MM.1S (cell line): ENCODE measurements at regions not wholly inside any gene's neighbourhood (a gene's known extent, or its start where the extent isn't known, plus 50 kb on each side); places are given as distances from the start of the nearest gene placed in this dataset.

Source experiments
- DNase-seq: peaks from one replicate; pipeline ENCODE4 v3.0.0-alpha.2; 2015
- H2AFZ ChIP-seq: fragments of 300-600 bp; sonication (generic); 2 replicates; pipeline ENCODE4 v1.6.0; 2016; ENCODE audit warnings: antibody characterized with exemption, low read length
- H3F3A ChIP-seq: fragments of 300-600 bp; sonication (generic); 2 replicates; pipeline ENCODE4 v1.6.1; 2016; ENCODE audit warnings: mild to moderate bottlenecking, antibody characterized with exemption, low read length, moderate library complexity, mixed read lengths; ENCODE audit not compliant: insufficient read depth
- H3K27ac ChIP-seq: fragments of 300-600 bp; sonication (generic); 2 replicates; pipeline ENCODE4 v1.5.1; 2016; ENCODE audit warnings: mild to moderate bottlenecking, low read length
- H3K27me3 ChIP-seq: fragments of 300-600 bp; sonication (generic); replicated peaks from 2 replicates; pipeline ENCODE4 v1.6.0; 2016; ENCODE audit warnings: low read length; ENCODE audit not compliant: insufficient read depth
- H3K36me3 ChIP-seq: fragments of 300-600 bp; sonication (generic); replicated peaks from 2 replicates; pipeline ENCODE4 v1.6.1; 2016; ENCODE audit warnings: mild to moderate bottlenecking, low read length, mixed read lengths; ENCODE audit not compliant: insufficient read depth
- H3K4me1 ChIP-seq: fragments of 300-600 bp; sonication (generic); 2 replicates; pipeline ENCODE4 v1.6.1; 2016; ENCODE audit warnings: low read length, mixed read lengths
- H3K4me2 ChIP-seq: fragments of 300-600 bp; sonication (generic); 2 replicates; pipeline ENCODE4 v1.6.0; 2016; ENCODE audit warnings: low read depth, low read length
- H3K4me3 ChIP-seq: fragments of 300-600 bp; sonication (generic); 2 replicates; pipeline ENCODE4 v1.5.1; 2016; ENCODE audit warnings: low read length, mixed read lengths
- H3K79me2 ChIP-seq: fragments of 300-600 bp; sonication (generic); 2 replicates; pipeline ENCODE4 v1.6.1; 2016; ENCODE audit warnings: mixed run types, low read length, mixed read lengths
- H3K9ac ChIP-seq: fragments of 300-600 bp; sonication (generic); 2 replicates; pipeline ENCODE4 v1.6.1; 2016; ENCODE audit warnings: low read length, mixed read lengths
- H3K9me2 ChIP-seq: fragments of 300-600 bp; sonication (generic); replicated peaks from 2 replicates; pipeline ENCODE4 v1.6.1; 2016; ENCODE audit warnings: mild to moderate bottlenecking, low read length, mixed read lengths; ENCODE audit not compliant: insufficient read depth
- H3K9me3 ChIP-seq: fragments of 300-600 bp; sonication (generic); replicated peaks from 2 replicates; pipeline ENCODE4 v1.6.1; 2016; ENCODE audit warnings: mild to moderate bottlenecking, low read length, mixed read lengths; ENCODE audit not compliant: insufficient read depth
- H4K20me1 ChIP-seq: fragments of 300-600 bp; sonication (generic); 2 replicates; pipeline ENCODE4 v1.6.1; 2016; ENCODE audit warnings: mild to moderate bottlenecking, low read length, moderate library complexity, mixed read lengths; ENCODE audit not compliant: insufficient read depth
- CTCF ChIP-seq: fragments of 300-600 bp; sonication (generic); IDR thresholded peaks from 2 replicates; pipeline ENCODE4 v1.5.1; 2016; ENCODE audit warnings: antibody characterized with exemption, low read length, mixed read lengths
- EZH2 ChIP-seq: fragments of 300-600 bp; sonication (generic); optimal IDR thresholded peaks from 2 replicates; pipeline ENCODE3; 2017; ENCODE audit warnings: low read depth, mild to moderate bottlenecking, antibody characterized with exemption, low read length, mixed read lengths
- EZH2phosphoT487 ChIP-seq: fragments of 300-600 bp; sonication (generic); IDR thresholded peaks from 2 replicates; pipeline ENCODE4 v1.6.1; 2018; ENCODE audit warnings: antibody characterized with exemption, low read length

DNA sequence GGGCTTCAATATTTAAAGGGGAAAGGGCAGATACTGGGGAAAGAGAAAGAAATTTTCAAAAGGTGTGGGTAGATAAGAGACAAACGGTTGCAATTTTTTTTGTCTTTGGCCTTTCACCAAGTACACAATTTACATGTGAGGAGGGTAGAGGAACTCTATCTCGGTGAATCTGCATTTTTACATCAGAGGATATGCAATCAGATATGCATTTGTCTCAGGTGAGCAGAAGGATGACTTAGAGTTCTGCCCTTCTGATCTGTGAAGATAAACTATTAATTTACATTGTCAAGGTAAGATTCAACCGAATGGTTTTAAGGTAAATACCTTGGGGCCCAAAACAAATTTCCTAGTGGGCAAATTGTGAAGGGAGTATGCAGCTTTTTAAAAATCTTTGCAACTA lies 169.9 kb downstream of the COX18 start:
- Histone ChIP-seq H3K27ac (no peak overlapping the region), H2AFZ (no peak overlapping the region)

GRCh38 chr4:72899214-72899613 lies 170.3 kb downstream of the COX18 start:
- TF ChIP-seq EZH2phosphoT487 = no peak
- no peak for TF ChIP-seq EZH2
- TF ChIP-seq CTCF = no peak
- H3K79me2 ChIP-seq = no peaks in the 10 kb centered on the region
- no peak overlapping the region for H3K27ac ChIP-seq
- H3K27me3 ChIP-seq = no peaks in the 10 kb centered on the region
- H3K9me3 ChIP-seq = no peaks in the 10 kb centered on the region
- H3K4me3 ChIP-seq = no peak overlapping the region
- H3F3A ChIP-seq = no peaks in the 10 kb centered on the region
- H4K20me1 ChIP-seq = no peaks in the 10 kb centered on the region
- no peaks in the 10 kb centered on the region for H3K36me3 ChIP-seq
- no peak for DNase-seq
- H3K4me2 ChIP-seq = no peak overlapping the region
- H3K9ac ChIP-seq = no peak overlapping the region
- no peak overlapping the region for H2AFZ ChIP-seq
- no peaks in the 10 kb centered on the region for H3K9me2 ChIP-seq
- no peaks in the 10 kb centered on the region for H3K4me1 ChIP-seq

More for the DNA sequence above, 169.9 kb downstream of the COX18 start:
- H3K9me2 ChIP-seq = no peaks in the 10 kb centered on the region
- no peaks in the 10 kb centered on the region for H3F3A ChIP-seq
- no peaks in the 10 kb centered on the region for H4K20me1 ChIP-seq
- TF ChIP-seq EZH2phosphoT487 (no peak), EZH2 (no peak), CTCF (no peak)
- H3K9ac ChIP-seq = no peak overlapping the region
- H3K36me3 ChIP-seq = no peaks in the 10 kb centered on the region
- no peaks in the 10 kb centered on the region for H3K79me2 ChIP-seq
- no peak overlapping the region for H3K4me2 ChIP-seq
- no peaks in the 10 kb centered on the region for H3K4me1 ChIP-seq
- no peak overlapping the region for H3K4me3 ChIP-seq
- no peaks in the 10 kb centered on the region for H3K27me3 ChIP-seq
- no peaks in the 10 kb centered on the region for H3K9me3 ChIP-seq
- DNase-seq = no peak

DNA sequence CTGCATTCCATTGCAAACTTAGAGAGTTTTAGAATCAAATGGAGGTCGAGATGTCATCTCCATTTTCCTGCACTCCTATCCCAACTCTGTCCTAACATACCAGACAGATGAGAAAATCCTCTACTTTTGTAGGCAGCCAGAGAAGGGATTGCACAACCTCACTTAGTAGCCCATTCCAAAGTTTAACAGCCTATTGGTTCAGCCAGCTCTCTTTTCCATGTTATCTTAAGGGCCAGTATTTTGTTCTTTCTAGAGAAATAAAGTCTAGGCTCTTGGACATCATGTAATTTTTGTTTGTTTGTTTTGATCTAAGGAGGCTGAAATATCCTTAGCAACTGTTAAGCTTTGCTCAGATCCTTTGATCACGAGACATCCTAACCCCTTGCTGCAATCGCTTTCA lies 173.0 kb downstream of the COX18 start:
- H3K4me1 ChIP-seq = no peaks in the 10 kb centered on the region
- no peaks in the 10 kb centered on the region for H4K20me1 ChIP-seq
- no peaks in the 10 kb centered on the region for H3K36me3 ChIP-seq
- no peak for TF ChIP-seq EZH2
- no peak for TF ChIP-seq CTCF
- no peak for TF ChIP-seq EZH2phosphoT487
- H3K9me3 ChIP-seq = no peaks in the 10 kb centered on the region
- H3K27me3 ChIP-seq = no peaks in the 10 kb centered on the region
- no peak overlapping the region for H2AFZ ChIP-seq
- H3K4me2 ChIP-seq = no peak overlapping the region
- H3K27ac ChIP-seq = no peak overlapping the region
- H3K4me3 ChIP-seq = no peak overlapping the region
- H3K79me2 ChIP-seq = no peaks in the 10 kb centered on the region
- no peaks in the 10 kb centered on the region for H3F3A ChIP-seq
- H3K9me2 ChIP-seq = no peaks in the 10 kb centered on the region
- DNase-seq = no peak
- no peak overlapping the region for H3K9ac ChIP-seq

DNA sequence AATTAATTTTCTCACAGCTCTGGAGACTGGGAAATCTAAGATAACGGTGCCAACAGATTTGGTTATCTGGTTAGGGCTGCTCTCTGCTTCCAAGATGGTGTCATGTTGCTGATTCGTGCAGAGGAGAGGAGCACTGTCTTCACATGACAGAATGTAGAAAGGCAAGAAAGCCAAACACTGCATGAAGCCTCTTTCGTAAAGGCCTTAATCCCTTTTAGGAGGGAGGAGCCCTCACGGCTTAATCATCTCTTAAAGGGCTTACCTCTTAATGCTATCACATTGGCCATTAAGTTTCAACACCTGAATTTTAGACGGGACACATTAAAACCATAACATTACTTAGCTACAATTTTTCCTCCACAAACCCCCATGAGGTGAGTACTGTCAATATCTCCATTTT lies 174.1 kb downstream of the COX18 start:
- DNase-seq = no peak
- Histone ChIP-seq H3K27me3 (no peaks in the 10 kb centered on the region), H3K79me2 (no peaks in the 10 kb centered on the region), H3K9me2 (no peaks in the 10 kb centered on the region), H4K20me1 (no peaks in the 10 kb centered on the region), H2AFZ (no peak overlapping the region), H3K36me3 (no peaks in the 10 kb centered on the region), H3F3A (no peaks in the 10 kb centered on the region), H3K4me2 (no peak overlapping the region), H3K27ac (no peak overlapping the region), H3K4me1 (no peaks in the 10 kb centered on the region), H3K9me3 (no peaks in the 10 kb centered on the region), H3K9ac (no peak overlapping the region), H3K4me3 (no peak overlapping the region)
- TF ChIP-seq CTCF (no peak), EZH2phosphoT487 (no peak), EZH2 (no peak)
